Stimulated activated CD4-positive, alpha-beta T cell treated with anti-CD3 and anti-CD28 coated beads, Interleukin-2, amount 100 ng/mL, for 4 hours (primary cell): ENCODE measurements at regions not wholly inside any gene's neighbourhood (a gene's known extent, or its start where the extent isn't known, plus 50 kb on each side); places are given as distances from the start of the nearest gene placed in this dataset.
"Not testable (repeated sequence)": the region's sequence is repeated elsewhere in the genome, so short reads cannot be mapped to it uniquely, and the experiment has no call there.

Experiments used
- DNase-seq: peaks from one replicate; pipeline ENCODE4 v3.0.0-alpha.2; 2020; ENCODE audit warnings: low read depth

GRCh38 chr5:42089705-42090104, 164.6 kb downstream of the FBXO4 start:
- no peak for DNase-seq

- DNase-seq, result no peak
These were observed 165.1 kb downstream of the FBXO4 start for GRCh38 chr5:42090162-42090561.

- not testable (repeated sequence) for DNase-seq
These were observed 174.8 kb downstream of the FBXO4 start for GRCh38 chr5:42099846-42100245.

GRCh38 chr5:42108468-42108867, 183.4 kb downstream of the FBXO4 start:
- DNase-seq, result no peak

- no peak for DNase-seq
These were observed 184.0 kb downstream of the FBXO4 start for GRCh38 chr5:42109006-42109572.

GRCh38 chr5:42115721-42116120, 190.6 kb downstream of the FBXO4 start:
- not testable (repeated sequence) for DNase-seq

- no peak for DNase-seq
These were observed 195.0 kb downstream of the FBXO4 start for GRCh38 chr5:42120070-42120469.

GRCh38 chr5:42121401-42121800, 196.3 kb downstream of the FBXO4 start:
- no peak for DNase-seq

- no peak for DNase-seq
These were observed 206.0 kb downstream of the FBXO4 start for GRCh38 chr5:42131081-42131480.

- DNase-seq, result no peak
These were observed 218.3 kb downstream of the FBXO4 start for GRCh38 chr5:42143361-42143760.

- no peak for DNase-seq
These were observed 223.7 kb downstream of the FBXO4 start for GRCh38 chr5:42148813-42149212.

GRCh38 chr5:42157215-42157614, 232.1 kb downstream of the FBXO4 start:
- no peak for DNase-seq

GRCh38 chr5:42163083-42163482, 238.0 kb downstream of the FBXO4 start:
- no peak for DNase-seq

GRCh38 chr5:42168091-42168670, 243.1 kb downstream of the FBXO4 start:
- DNase-seq, result no peak

- DNase-seq, result not testable (repeated sequence)
These were observed 247.1 kb upstream of the GHR start for GRCh38 chr5:42176118-42176517.

- not testable (repeated sequence) for DNase-seq
These were observed 243.4 kb upstream of the GHR start for GRCh38 chr5:42179843-42180242.

GRCh38 chr5:42216904-42217303, 206.3 kb upstream of the GHR start:
- no peak for DNase-seq

- no peak for DNase-seq
These were observed 205.4 kb upstream of the GHR start for GRCh38 chr5:42217791-42218190.

GRCh38 chr5:42225009-42225408, 198.2 kb upstream of the GHR start:
- DNase-seq, result no peak

GRCh38 chr5:42228279-42228678, 195.0 kb upstream of the GHR start:
- DNase-seq, result no peak

GRCh38 chr5:42230839-42231238, 192.4 kb upstream of the GHR start:
- no peak for DNase-seq

- DNase-seq, result no peak
These were observed 188.0 kb upstream of the GHR start for GRCh38 chr5:42235241-42235640.

- DNase-seq, result no peak
These were observed 187.4 kb upstream of the GHR start for GRCh38 chr5:42235837-42236236.

GRCh38 chr5:42241636-42242035, 181.6 kb upstream of the GHR start:
- no peak for DNase-seq
